HUES48 (cell line): ENCODE measurements at regions not wholly inside any gene's neighbourhood (a gene's known extent, or its start where the extent isn't known, plus 50 kb on each side); places are given as distances from the start of the nearest gene placed in this dataset.

Experiments
- H3K27ac ChIP-seq: one replicate; pipeline ENCODE4 v1.7.0; 2013; ENCODE audit warnings: low read depth, low read length, inconsistent platforms
- H3K27me3 ChIP-seq: 2 replicates; pipeline ENCODE4 v1.6.1; 2013; ENCODE audit warnings: mild to moderate bottlenecking, low read length; ENCODE audit not compliant: control insufficient read depth, insufficient read depth
- H3K36me3 ChIP-seq: 2 replicates; pipeline ENCODE4 v1.6.1; 2013; ENCODE audit warnings: low read length; ENCODE audit not compliant: control insufficient read depth, insufficient read depth
- H3K4me1 ChIP-seq: 2 replicates; pipeline ENCODE4 v1.6.1; 2013; ENCODE audit warnings: mild to moderate bottlenecking, low read length; ENCODE audit not compliant: control insufficient read depth, insufficient read depth
- H3K4me3 ChIP-seq: 2 replicates; pipeline ENCODE4 v1.5.1; 2013; ENCODE audit warnings: mild to moderate bottlenecking, low read depth, low read length
- H3K9ac ChIP-seq: 2 replicates; pipeline ENCODE4 v1.6.1; 2013; ENCODE audit warnings: mild to moderate bottlenecking, low read depth, low read length, moderate library complexity
- H3K9me3 ChIP-seq: 2 replicates; pipeline ENCODE4 v1.6.1; 2013; ENCODE audit warnings: low read length; ENCODE audit not compliant: control insufficient read depth, insufficient read depth

GRCh38 chr2:173693044-173693589, 272.1 kb downstream of the SP3 start:
- Histone ChIP-seq H3K27me3 (no peaks in the 10 kb centered on the region), H3K4me3 (no peak overlapping the region), H3K4me1 (no peaks in the 10 kb centered on the region), H3K9me3 (no peaks in the 10 kb centered on the region), H3K27ac (no peak overlapping the region), H3K9ac (no peak overlapping the region), H3K36me3 (no peaks in the 10 kb centered on the region; the same call in 1 of the 2 replicates)

- Histone ChIP-seq H3K4me1 (no peaks in the 10 kb centered on the region), H3K27me3 (no peaks in the 10 kb centered on the region), H3K36me3 (no peaks in the 10 kb centered on the region; the same call in 1 of the 2 replicates), H3K27ac (no peak overlapping the region), H3K9me3 (no peaks in the 10 kb centered on the region), H3K4me3 (no peak overlapping the region), H3K9ac (no peak overlapping the region)
Measured at GRCh38 chr2:173696274-173696673, 268.9 kb downstream of the SP3 start.

DNA sequence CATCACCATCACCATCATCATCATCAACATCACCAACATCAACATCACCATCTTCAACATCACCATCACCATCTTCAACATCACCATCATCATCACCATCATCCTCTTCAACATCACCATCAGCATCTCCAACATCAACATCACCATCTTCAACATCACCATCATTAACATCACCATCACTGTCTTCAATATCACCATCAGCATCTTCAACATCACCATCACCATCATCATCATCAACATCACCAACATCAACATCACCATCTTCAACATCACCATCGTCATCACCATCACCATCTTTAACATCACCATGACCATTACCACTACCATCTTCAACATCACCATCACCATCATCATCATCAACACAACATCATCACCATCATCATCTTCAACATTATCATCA, 267.2 kb downstream of the SP3 start:
- Histone ChIP-seq H3K36me3 (no peaks in the 10 kb centered on the region; the same call in 1 of the 2 replicates), H3K27ac (no peak overlapping the region), H3K9me3 (no peaks in the 10 kb centered on the region), H3K27me3 (no peaks in the 10 kb centered on the region), H3K4me3 (no peak overlapping the region), H3K4me1 (no peaks in the 10 kb centered on the region), H3K9ac (no peak overlapping the region)

- Histone ChIP-seq H3K27me3 (no peaks in the 10 kb centered on the region), H3K36me3 (no peaks in the 10 kb centered on the region), H3K4me1 (no peaks in the 10 kb centered on the region), H3K4me3 (no peak overlapping the region), H3K9ac (no peak overlapping the region), H3K27ac (no peak overlapping the region), H3K9me3 (no peaks in the 10 kb centered on the region)
Measured at GRCh38 chr2:173705656-173706055, 259.5 kb downstream of the SP3 start.

GRCh38 chr2:173706936-173707335, 258.2 kb downstream of the SP3 start:
- no peaks in the 10 kb centered on the region for H3K27me3 ChIP-seq
- H3K27ac ChIP-seq = no peak overlapping the region
- no peak overlapping the region for H3K4me3 ChIP-seq
- H3K36me3 ChIP-seq = no peaks in the 10 kb centered on the region
- H3K9ac ChIP-seq = no peak overlapping the region
- H3K4me1 ChIP-seq = no peaks in the 10 kb centered on the region
- no peaks in the 10 kb centered on the region for H3K9me3 ChIP-seq

DNA sequence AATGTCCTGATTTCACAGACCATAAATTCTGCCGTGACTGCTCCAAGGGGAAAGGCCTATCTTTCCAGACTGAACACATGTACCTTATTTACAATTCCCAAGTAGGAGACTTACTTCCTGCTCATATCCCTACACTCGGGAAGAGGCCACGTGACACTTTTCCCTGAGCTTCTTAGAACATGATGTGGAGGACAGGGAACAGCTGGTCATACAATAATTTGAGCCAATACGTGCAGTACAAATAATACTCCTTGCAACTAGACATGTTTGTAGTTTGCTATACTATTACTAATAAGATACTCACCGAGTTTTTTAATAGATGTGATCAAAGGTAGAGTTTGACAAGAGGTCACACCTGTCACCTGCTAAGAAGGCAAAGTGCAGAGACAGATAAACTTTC, 256.4 kb downstream of the SP3 start:
- H3K36me3 ChIP-seq = no peaks in the 10 kb centered on the region
- H3K27ac ChIP-seq = no peak overlapping the region
- no peaks in the 10 kb centered on the region for H3K9me3 ChIP-seq
- no peaks in the 10 kb centered on the region for H3K27me3 ChIP-seq
- no peak overlapping the region for H3K9ac ChIP-seq
- H3K4me3 ChIP-seq = no peak overlapping the region
- H3K4me1 ChIP-seq = no peaks in the 10 kb centered on the region

DNA sequence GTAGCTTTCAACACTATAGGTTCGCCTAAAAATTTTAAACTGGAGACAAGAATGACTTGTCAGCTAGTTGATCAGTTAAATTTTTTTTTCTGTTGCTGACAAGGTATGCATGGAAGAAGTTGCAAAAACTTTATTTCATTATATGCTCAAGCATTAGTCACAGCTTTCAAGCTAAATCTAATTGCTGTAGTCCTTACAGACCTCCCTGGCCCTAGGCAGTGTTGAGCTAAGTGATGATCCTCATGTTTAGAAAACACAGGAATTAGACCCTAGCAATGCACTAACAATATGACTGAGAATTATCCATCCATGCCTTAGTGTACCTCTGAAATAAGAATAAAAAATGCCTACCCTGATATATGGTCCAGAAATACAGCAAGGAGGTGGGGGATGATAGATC, 253.4 kb downstream of the SP3 start:
- Histone ChIP-seq H3K4me3 (no peak overlapping the region), H3K9ac (no peak overlapping the region), H3K36me3 (no peaks in the 10 kb centered on the region), H3K4me1 (no peaks in the 10 kb centered on the region), H3K9me3 (no peaks in the 10 kb centered on the region), H3K27ac (no peak overlapping the region), H3K27me3 (no peaks in the 10 kb centered on the region)

DNA sequence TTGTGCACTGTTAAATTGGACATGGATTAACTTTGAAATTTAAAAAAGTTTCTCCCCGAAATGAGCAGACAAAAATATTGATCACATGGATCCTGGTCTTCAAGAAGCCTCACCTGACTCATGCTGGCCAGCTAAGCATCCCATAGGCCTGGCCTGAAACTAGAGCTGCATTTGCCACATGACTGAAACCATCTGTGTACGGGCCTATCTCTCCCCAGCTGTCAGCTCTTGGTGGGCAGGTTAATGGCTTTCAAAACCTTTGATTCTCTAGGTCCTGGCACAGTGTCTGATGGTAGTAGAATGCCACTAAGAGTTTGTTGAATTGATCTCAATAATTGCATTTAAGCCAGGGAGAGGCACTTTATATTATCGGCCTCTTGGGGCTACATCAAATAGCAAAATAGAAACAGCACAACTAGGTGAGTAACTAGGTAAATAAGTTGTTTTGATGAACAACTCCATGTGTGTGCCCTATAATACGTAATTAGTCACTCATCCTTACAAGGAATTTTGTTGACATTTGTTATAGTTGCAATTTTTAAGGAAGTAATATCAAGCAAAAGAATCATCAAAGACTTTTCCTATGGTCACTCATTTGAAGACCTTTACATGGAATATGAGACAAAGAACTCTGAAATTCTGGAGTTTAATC, 251.1 kb downstream of the SP3 start:
- no peak overlapping the region for H3K27ac ChIP-seq
- no peak overlapping the region for H3K9ac ChIP-seq
- H3K4me1 ChIP-seq = no peaks in the 10 kb centered on the region
- H3K4me3 ChIP-seq = no peak overlapping the region
- no peaks in the 10 kb centered on the region for H3K36me3 ChIP-seq
- no peaks in the 10 kb centered on the region for H3K27me3 ChIP-seq
- no peaks in the 10 kb centered on the region for H3K9me3 ChIP-seq

DNA sequence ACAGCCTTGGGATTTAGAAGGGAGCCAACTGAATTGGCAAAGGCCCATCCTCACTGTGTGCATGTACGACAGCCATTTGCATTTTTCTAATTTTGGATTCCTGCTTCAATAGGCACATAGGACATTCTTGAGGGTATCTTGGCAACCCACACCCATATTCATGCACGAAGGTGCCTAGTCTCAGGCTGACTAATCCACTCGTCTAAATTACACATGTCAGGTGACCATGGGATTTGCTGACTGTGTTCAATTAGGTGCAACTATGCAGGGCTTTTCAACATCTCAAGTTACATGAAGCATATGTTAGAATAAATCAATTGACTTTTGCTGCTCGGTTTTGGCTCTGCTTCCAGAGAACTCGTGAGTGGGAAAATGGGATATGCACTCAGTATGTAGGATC, 249.7 kb downstream of the SP3 start:
- H3K36me3 ChIP-seq = no peaks in the 10 kb centered on the region
- no peaks in the 10 kb centered on the region for H3K27me3 ChIP-seq
- H3K4me3 ChIP-seq = no peak overlapping the region
- H3K4me1 ChIP-seq = no peaks in the 10 kb centered on the region
- no peaks in the 10 kb centered on the region for H3K9me3 ChIP-seq
- H3K27ac ChIP-seq = no peak overlapping the region
- H3K9ac ChIP-seq = no peak overlapping the region

DNA sequence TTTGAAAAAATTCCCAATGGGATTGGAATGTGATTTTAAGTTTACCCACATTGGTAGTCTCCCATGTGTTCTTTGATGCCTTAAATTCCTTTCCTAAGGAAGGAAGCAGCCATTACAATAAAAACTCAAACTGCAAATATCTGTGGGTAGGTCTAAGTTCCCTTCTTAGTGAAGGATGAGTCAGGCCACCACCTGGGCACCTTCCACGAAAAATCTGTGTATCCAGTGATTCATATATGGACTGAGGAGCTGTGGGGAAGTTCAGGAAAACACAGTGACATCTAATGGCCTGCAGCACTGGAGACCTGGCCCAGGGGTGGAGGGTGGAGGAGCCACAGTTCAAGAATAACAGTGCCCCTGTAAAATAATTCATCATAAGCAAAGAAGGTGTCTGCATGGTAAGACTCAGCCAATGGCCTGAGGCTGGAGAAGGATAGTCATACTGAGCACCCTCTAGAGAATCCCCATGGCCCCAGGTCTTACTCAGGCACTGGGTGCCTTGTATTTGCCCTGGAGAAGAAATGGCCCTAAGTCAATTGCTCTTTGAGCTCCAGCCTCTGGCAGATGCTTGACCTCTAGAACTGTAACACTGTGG, 248.6 kb downstream of the SP3 start:
- no peaks in the 10 kb centered on the region for H3K9me3 ChIP-seq
- no peaks in the 10 kb centered on the region for H3K36me3 ChIP-seq
- no peak overlapping the region for H3K27ac ChIP-seq
- H3K4me1 ChIP-seq = no peaks in the 10 kb centered on the region
- no peak overlapping the region for H3K9ac ChIP-seq
- H3K27me3 ChIP-seq = no peaks in the 10 kb centered on the region
- no peak overlapping the region for H3K4me3 ChIP-seq

DNA sequence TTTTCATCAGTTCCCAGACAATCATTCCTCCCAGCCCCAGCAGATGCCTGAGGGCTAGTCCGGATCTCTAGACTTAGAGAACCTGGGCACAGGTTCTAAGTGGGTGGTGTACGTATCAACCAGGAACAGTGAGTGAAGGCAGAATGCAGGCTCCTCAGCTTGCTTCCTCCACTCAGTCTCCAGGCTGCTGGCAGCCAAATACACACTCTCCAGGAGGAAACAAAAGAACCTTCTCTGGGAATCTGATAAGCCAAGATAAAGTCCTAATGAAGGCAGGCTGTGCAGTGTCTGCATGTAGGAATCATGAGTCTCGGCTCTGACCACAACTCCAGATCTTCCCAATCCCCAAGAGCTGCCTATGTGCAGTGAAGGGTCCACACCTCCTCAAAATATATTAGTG, 245.7 kb downstream of the SP3 start:
- Histone ChIP-seq H3K9ac (no peak overlapping the region), H3K4me3 (no peak overlapping the region), H3K27me3 (no peaks in the 10 kb centered on the region), H3K36me3 (no peaks in the 10 kb centered on the region), H3K27ac (no peak overlapping the region), H3K4me1 (no peaks in the 10 kb centered on the region), H3K9me3 (no peaks in the 10 kb centered on the region)
